RWPE1 (cell line): ENCODE measurements at regions not wholly inside any gene's neighbourhood (a gene's known extent, or its start where the extent isn't known, plus 50 kb on each side); places are given as distances from the start of the nearest gene placed in this dataset.

ENCODE experiments used
- CTCF ChIA-PET: fragments of 350-600 bp; sonication (Branson Sonifier 250); formaldehyde crosslinking; extraction: SDS; loops from one replicate; lab custom pipeline; 2021; lab: Yijun Ruan, JAX
- POLR2A ChIA-PET: fragments of 400-600 bp; formaldehyde crosslinking; extraction: SDS; loops from one replicate; lab custom pipeline; 2020; ENCODE audit warnings: antibody characterized with exemption; ENCODE audit not compliant: low non-redundant PET; lab: Yijun Ruan, JAX
- DNase-seq: peaks from one replicate; pipeline ENCODE4 v3.0.0; 2012; ENCODE audit warnings: low spot score
- H3K27ac ChIP-seq: fragments of 450-650 bp; 2 replicates; pipeline ENCODE4 v1.5.1; 2017
- CTCF ChIP-seq: fragments of 450-650 bp; conservative IDR thresholded peaks from 2 replicates; pipeline ENCODE4 v1.5.1; 2017; ENCODE audit warnings: low read depth, mild to moderate bottlenecking

- H3K27ac ChIP-seq: no peak overlapping the region
- DNase-seq: no peak
- ChIA-PET POLR2A (no interaction called here), CTCF (no interaction called here)
- TF ChIP-seq CTCF: no peak
These were observed 534.1 kb downstream of the PCDH17 start for GRCh38 chr13:58165617-58166016.

GRCh38 chr13:58181111-58181510 is 549.6 kb downstream of the PCDH17 start:
- no peak for TF ChIP-seq CTCF
- ChIA-PET CTCF (no interaction called here), POLR2A (no interaction called here)
- no peak for DNase-seq
- H3K27ac ChIP-seq: no peak overlapping the region

- no peak for DNase-seq
- no peak overlapping the region for H3K27ac ChIP-seq
- CTCF ChIA-PET: no interaction called here
- POLR2A ChIA-PET: no interaction called here
- no peak for TF ChIP-seq CTCF
These were observed 556.3 kb downstream of the PCDH17 start for GRCh38 chr13:58187881-58188280.

DNA sequence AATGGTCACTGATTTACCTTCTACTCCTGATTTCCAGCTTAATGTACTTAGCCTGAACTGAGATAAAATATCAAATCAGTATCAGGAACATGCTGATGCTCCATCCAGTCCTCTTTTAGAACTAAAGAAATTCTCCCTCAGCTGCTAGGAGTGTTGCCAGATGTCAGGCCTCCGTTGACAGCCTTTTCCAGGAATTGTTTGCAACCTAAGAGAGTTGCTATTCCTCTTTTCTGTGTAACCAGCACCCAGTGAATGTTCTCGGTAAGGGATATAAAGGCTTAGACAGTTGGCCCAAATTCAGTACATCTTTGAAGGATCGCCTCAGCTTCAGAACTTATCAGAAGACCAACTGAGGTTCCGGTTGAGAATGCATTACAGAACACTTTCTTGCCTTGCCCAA is 559.0 kb downstream of the PCDH17 start:
- no peak for TF ChIP-seq CTCF
- POLR2A ChIA-PET: no interaction called here
- H3K27ac ChIP-seq: no peak overlapping the region
- no peak for DNase-seq
- CTCF ChIA-PET: no interaction called here

DNA sequence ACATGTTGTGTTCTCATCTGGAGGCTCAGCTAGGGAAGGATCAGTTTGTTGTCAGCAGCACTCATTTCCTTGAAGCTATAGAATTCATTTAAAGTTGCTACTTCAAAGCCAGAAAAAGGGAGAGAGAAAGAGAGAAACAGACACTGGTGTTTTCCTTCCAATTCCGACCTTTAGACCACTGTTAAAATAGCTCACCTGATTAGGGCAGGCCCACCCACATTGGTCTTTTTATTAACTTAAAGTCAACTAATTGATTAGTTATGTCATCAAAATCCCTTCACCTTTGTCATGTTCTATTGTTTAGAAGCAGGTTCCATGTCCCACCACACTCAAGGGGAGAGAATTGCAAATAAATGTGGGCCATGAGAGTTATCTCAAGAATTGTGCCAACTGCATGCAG is 560.2 kb downstream of the PCDH17 start:
- DNase-seq: no peak
- H3K27ac ChIP-seq: no peak overlapping the region
- CTCF ChIA-PET: no interaction called here
- POLR2A ChIA-PET: no interaction called here
- TF ChIP-seq CTCF: no peak

DNA sequence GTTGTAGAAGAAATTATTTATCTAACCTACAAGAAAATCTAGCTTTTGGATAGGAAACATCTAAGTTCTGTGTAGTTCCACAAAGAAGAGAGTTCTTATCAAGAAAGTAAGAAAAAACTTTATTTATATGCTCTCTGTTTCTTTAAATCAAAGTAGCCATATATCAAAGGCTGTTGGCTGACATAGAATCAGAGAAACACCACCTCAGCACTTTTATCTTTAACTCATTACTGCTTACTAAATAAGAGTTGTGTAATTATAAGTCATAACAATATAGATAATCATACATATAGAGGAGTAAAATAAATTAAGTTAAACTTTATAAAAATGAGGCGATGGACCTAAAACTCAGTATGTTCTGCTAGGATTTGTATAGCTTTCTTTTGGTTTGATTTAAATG is 570.6 kb downstream of the PCDH17 start:
- POLR2A ChIA-PET: no interaction called here
- CTCF ChIA-PET: no interaction called here
- no peak overlapping the region for H3K27ac ChIP-seq
- no peak for DNase-seq
- TF ChIP-seq CTCF: no peak

- no peak overlapping the region for H3K27ac ChIP-seq
- CTCF ChIA-PET: no interaction called here
- TF ChIP-seq CTCF: no peak
These were observed 576.0 kb downstream of the PCDH17 start for GRCh38 chr13:58207501-58207900.

More at GRCh38 chr13:58207501-58207900, 576.0 kb downstream of the PCDH17 start:
- no peak for DNase-seq
- POLR2A ChIA-PET: no interaction called here
